K562 (cell line): ENCODE measurements at regions not wholly inside any gene's neighbourhood (a gene's known extent, or its start where the extent isn't known, plus 50 kb on each side); places are given as distances from the start of the nearest gene placed in this dataset.

ENCODE experiments used
- ATAC-seq: fragments of 200-7000 bp; cut with Tn5 transposase; 3 replicates; pipeline ENCODE4 v1.9.1; 2020; ENCODE audit warnings: moderate library complexity
- BruUV-seq: library from RNA; stranded (reverse); fragments of 400-500 nt; replicated peaks from 2 replicates; lab custom pipeline; 2021; lab: Mats Ljungman, UMichigan
- CTCF ChIA-PET: fragments of 300-600 bp; formaldehyde crosslinking; extraction: SDS; loops from one replicate; lab custom pipeline; 2021; ENCODE audit warnings: low intra/inter-chr PET ratio; lab: Yijun Ruan, JAX
- POLR2A ChIA-PET: fragments of 300-600, 350-650 bp; sonication (Branson Sonifier 250); formaldehyde crosslinking; extraction: SDS; loops from one replicate; lab custom pipeline; 2021; ENCODE audit warnings: antibody characterized with exemption, inconsistent platforms; lab: Yijun Ruan, JAX
- DNase-seq, 4 experiments: peaks; one replicate each; pipeline versions ENCODE4 v3.0.0 to v3.0.0-alpha.2; 2011 to 2018; ENCODE audit warnings: low spot score in 3 of 4, mixed read lengths in 3 of 4; ENCODE audit errors: extremely low read depth in 1 of 4
- FAIRE-seq: peaks from 2 replicates; lab custom pipeline; 2011; peaks lifted over from hg19 to GRCh38; lab: Jason Lieb, UNC
- H2AFZ ChIP-seq: 2 replicates; pipeline ENCODE4 v1.6.0; 2011; ENCODE audit warnings: low read depth, low read length, control low read depth, inconsistent platforms
- H3K27ac ChIP-seq: fragments of 200-600 bp; 3 replicates; pipeline ENCODE4 v1.8.0; 2011; ENCODE audit warnings: low read depth, mild to moderate bottlenecking, control low read depth, inconsistent platforms, low read length, moderate library complexity, mixed read lengths; ENCODE audit errors: extremely low read depth
- H3K27me3 ChIP-seq, 2 experiments: fragments of 300-600 bp in 1 of 2; 2 replicates in 1 of 2; 3 replicates in 1 of 2; pipeline versions ENCODE4 v1.6.0 to v1.8.0; 2011; ENCODE audit warnings: inconsistent platforms in 2 of 2, low read length in 2 of 2, mild to moderate bottlenecking in 1 of 2, mixed read lengths in 1 of 2, moderate library complexity in 1 of 2; ENCODE audit not compliant: control insufficient read depth in 2 of 2, insufficient read depth in 2 of 2
- H3K36me3 ChIP-seq: fragments of 300-600 bp; 3 replicates; pipeline ENCODE4 v1.8.0; 2011; ENCODE audit warnings: mild to moderate bottlenecking, low read length, inconsistent platforms; ENCODE audit not compliant: control insufficient read depth, insufficient read depth
- H3K4me1 ChIP-seq, 2 experiments: fragments of 200-600 bp in 1 of 2; replicated peaks in 1 of 2; 2 replicates in 1 of 2; 3 replicates in 1 of 2; pipeline versions ENCODE4 v1.5.1 to v1.8.0; 2011; ENCODE audit warnings: inconsistent platforms in 2 of 2, low read length in 2 of 2, mild to moderate bottlenecking in 1 of 2, mixed read lengths in 1 of 2, moderate library complexity in 1 of 2; ENCODE audit not compliant: control insufficient read depth in 2 of 2, insufficient read depth in 2 of 2
- H3K4me2 ChIP-seq: 2 replicates; pipeline ENCODE4 v1.6.1; 2011; ENCODE audit warnings: low read length, control low read depth, inconsistent platforms, mixed read lengths; ENCODE audit not compliant: insufficient read depth
- H3K4me3 ChIP-seq: fragments of 200-600 bp; sonication (generic), shearing (Covaris generic); 2 replicates; pipeline ENCODE4 v1.5.1; 2016; ENCODE audit warnings: control low read depth, inconsistent platforms
- H3K79me2 ChIP-seq: fragments of 200-600 bp; 3 replicates; pipeline ENCODE4 v1.8.0; 2011; ENCODE audit warnings: low read length, inconsistent platforms; ENCODE audit not compliant: control insufficient read depth, insufficient read depth
- H3K9ac ChIP-seq, 2 experiments: 2 replicates each; pipeline versions ENCODE4 v1.6.0 to v1.6.1; 2011; ENCODE audit warnings: low read depth in 2 of 2, low read length in 2 of 2, control low read depth in 1 of 2, inconsistent platforms in 1 of 2, mild to moderate bottlenecking in 1 of 2, mixed read lengths in 1 of 2; ENCODE audit not compliant: insufficient read depth in 1 of 2
- H3K9me1 ChIP-seq: one replicate; pipeline ENCODE4 v1.6.0; 2011; ENCODE audit warnings: inconsistent platforms, mild to moderate bottlenecking, low read length, moderate library complexity; ENCODE audit not compliant: control insufficient read depth, insufficient read depth
- H3K9me3 ChIP-seq: replicated peaks from 2 replicates; pipeline ENCODE4 v1.5.1; 2011; ENCODE audit warnings: low read depth, low read length, inconsistent platforms; ENCODE audit not compliant: control insufficient read depth, insufficient read depth
- H4K20me1 ChIP-seq: replicated peaks from 2 replicates; pipeline ENCODE4 v1.6.1; 2011; ENCODE audit warnings: low read length, inconsistent platforms, mixed read lengths; ENCODE audit not compliant: control insufficient read depth, insufficient read depth
- BRD9 ChIP-seq: fragments of 450-650 bp; IDR thresholded peaks from 2 replicates; pipeline ENCODE4 v1.6.1; 2018; ENCODE audit warnings: low read depth; ENCODE audit not compliant: partially characterized antibody
- FOXA1 ChIP-seq: fragments of 450-650 bp; IDR thresholded peaks from 2 replicates; pipeline ENCODE4 v1.6.1; 2016; ENCODE audit warnings: mild to moderate bottlenecking, borderline replicate concordance
- FOXK1 ChIP-seq: sonication (generic); formaldehyde crosslinking; IDR thresholded peaks from 2 replicates; pipeline ENCODE4 v1.8.0; 2022; ENCODE audit warnings: missing genetic modification reagents, mild to moderate bottlenecking, borderline replicate concordance
- MCM2 ChIP-seq: fragments of 450-650 bp; IDR thresholded peaks from 2 replicates; pipeline ENCODE4 v1.6.1; 2017; ENCODE audit warnings: low read depth, mild to moderate bottlenecking
- PML ChIP-seq: IDR thresholded peaks from 2 replicates; pipeline ENCODE4 v1.6.1; 2012; ENCODE audit warnings: low read length, inconsistent platforms
- PTBP1 ChIP-seq: fragments of 200-400 bp; formaldehyde crosslinking; IDR thresholded peaks from 2 replicates; pipeline ENCODE4 v1.6.1; 2017; ENCODE audit warnings: low read depth, low read length
- RBBP5 ChIP-seq: fragments of 200-600 bp; sonication (generic); IDR thresholded peaks from 2 replicates; pipeline ENCODE4 v1.6.1; 2012; ENCODE audit warnings: borderline replicate concordance, mild to moderate bottlenecking, low read length, control low read depth, inconsistent platforms; ENCODE audit not compliant: insufficient read depth, poor library complexity, severe bottlenecking
- SETDB1 ChIP-seq: IDR thresholded peaks from one replicate; pipeline ENCODE4 v1.6.1; 2012; ENCODE audit warnings: low read length, control low read depth, inconsistent platforms
- SMAD3 ChIP-seq: fragments of 450-650 bp; formaldehyde crosslinking; conservative IDR thresholded peaks from 2 replicates; pipeline ENCODE4 v1.4.0; 2020; ENCODE audit warnings: mild to moderate bottlenecking
- SMARCA4 ChIP-seq: fragments of 450-650 bp; IDR thresholded peaks from 2 replicates; pipeline ENCODE4 v1.6.1; 2016
- ZBTB8A ChIP-seq: fragments of 450-650 bp; IDR thresholded peaks from 2 replicates; pipeline ENCODE4 v1.6.1; 2018; ENCODE audit warnings: mild to moderate bottlenecking, moderate library complexity; ENCODE audit not compliant: partially characterized antibody
- ZC3H8 ChIP-seq: fragments of 450-650 bp; IDR thresholded peaks from 2 replicates; pipeline ENCODE4 v1.6.1; 2017
- ZFP36 ChIP-seq: fragments of 150-350 bp; IDR thresholded peaks from 2 replicates; pipeline ENCODE4 v1.6.1; 2018; ENCODE audit warnings: low read length, low read depth; ENCODE audit not compliant: partially characterized antibody
- ZNF23 ChIP-seq: fragments of 250-450 bp; sonication (Bioruptor Pico); IDR thresholded peaks from 2 replicates; pipeline ENCODE4 v1.4.0; 2020; ENCODE audit warnings: mild to moderate bottlenecking
- ZNF384 ChIP-seq: IDR thresholded peaks from 2 replicates; pipeline ENCODE4 v1.6.1; 2012; ENCODE audit warnings: low read depth, low read length, improper control_type of control experiment
- ZNF583 ChIP-seq: fragments of 250-450 bp; sonication (Bioruptor Pico); IDR thresholded peaks from 2 replicates; pipeline ENCODE4 v1.4.0; 2020
- ZNF584 ChIP-seq: fragments of 200-800 bp; sonication (Bioruptor generic); IDR thresholded peaks from 2 replicates; pipeline ENCODE4 v1.6.1; 2016; ENCODE audit warnings: low read depth, mild to moderate bottlenecking, missing genetic modification characterization, missing compliant biosample characterization
- WGBS: fragments of 100-300 bp; shearing (Covaris generic); methylation state at CpG from one replicate; pipeline ENCODE4 v1.1.6; 2016; ENCODE audit warnings: low coverage, mixed read lengths; ENCODE audit not compliant: insufficient coverage; ENCODE audit errors: missing lambda C conversion rate; 5-methylcytosine and 5-hydroxymethylcytosine counted together
- in situ Hi-C: fragments of 300-500 bp; cut with MboI; formaldehyde crosslinking; loops from 4 replicates; pipeline ENCODE4 v1.15.0; 2018; ENCODE audit warnings: inconsistent platforms, mixed read lengths
- intact Hi-C: fragments of 100-400 bp; cut with micrococcal nuclease; formaldehyde crosslinking; loops from 2 replicates; pipeline ENCODE4 v1.14.2; 2022

DNA sequence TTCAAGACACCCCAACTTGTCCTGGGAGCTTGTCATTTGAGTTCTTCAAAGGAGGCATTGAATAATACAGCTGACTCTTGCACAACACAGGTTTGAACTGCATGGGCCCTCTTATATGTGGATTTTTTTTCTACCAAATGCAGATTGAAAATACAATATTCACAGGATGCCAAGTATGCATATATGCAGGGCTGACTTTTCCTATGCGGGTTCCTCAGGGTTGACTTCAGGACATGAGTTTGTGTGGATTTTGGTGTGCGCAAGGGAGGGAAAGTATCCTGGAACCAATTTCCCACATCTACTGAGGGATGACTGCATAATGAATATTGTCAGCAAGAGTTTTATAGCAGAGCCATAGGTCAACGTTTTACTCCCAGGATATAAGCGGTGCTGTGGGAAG is 70.0 kb upstream of the RALY start:
- no peaks in the 10 kb centered on the region for H3K36me3 ChIP-seq
- DNase-seq (no peak), ATAC-seq (no peak), FAIRE-seq (no peak)
- H3K9me1 ChIP-seq, result no peaks in the 10 kb centered on the region
- H4K20me1 ChIP-seq, result no peaks in the 10 kb centered on the region
- CTCF ChIA-PET, result no interaction called here
- 11% methylated on average over 4 of the region's 4 CpGs for WGBS
- in situ Hi-C loops (loop anchor here (10.0 kb wide), 1 partner anchor 151 kb away; no protein-coding TSS in a partner anchor), intact Hi-C loops (loop anchor here (10.0 kb wide), 1 partner anchor 129 kb away; no protein-coding TSS in a partner anchor)
- no peaks in the 10 kb centered on the region for H3K4me1 ChIP-seq
- no peaks in the 10 kb centered on the region for H3K79me2 ChIP-seq
- TF ChIP-seq SMARCA4 (no peak), MCM2 (no peak), PML (no peak), ZC3H8 (no peak), BRD9 (no peak), SETDB1 (no peak), RBBP5 (no peak), ZNF584 (CRISPR knock-in tag) (no peak), ZNF384 (no peak), ZNF583 (CRISPR knock-in tag) (no peak), PTBP1 (no peak), SMAD3 (CRISPR knock-in tag) (no peak), FOXA1 (no peak), ZFP36 (no peak), ZBTB8A (no peak), FOXK1 (no peak), ZNF23 (CRISPR knock-in tag) (no peak)
- no peak overlapping the region for H3K4me3 ChIP-seq
- H3K27me3 ChIP-seq, result peaks cover 41 to 45% of the 10 kb centered on the region in 2 experiments
- no peak overlapping the region for H3K9ac ChIP-seq
- POLR2A ChIA-PET, result interaction anchor here (0.7 kb wide), 1 partner anchor 18 kb away, joined by 3 read pairs; no protein-coding TSS in a partner anchor
- no peak overlapping the region for H3K4me2 ChIP-seq
- H3K9me3 ChIP-seq, result no peaks in the 10 kb centered on the region
- BruUV-seq, result no TSS peak
- no peak overlapping the region for H2AFZ ChIP-seq
- no peak overlapping the region for H3K27ac ChIP-seq
